WERI-Rb-1 (cell line): ENCODE measurements at regions not wholly inside any gene's neighbourhood (a gene's known extent, or its start where the extent isn't known, plus 50 kb on each side); places are given as distances from the start of the nearest gene placed in this dataset.

ENCODE experiments used
- DNase-seq: peaks from one replicate; pipeline ENCODE4 v3.0.0-alpha.2; 2020
- H3K27ac ChIP-seq: fragments of 250-450 bp; sonication (Bioruptor Pico); 2 replicates; pipeline ENCODE4 v1.5.1; 2020; ENCODE audit warnings: mild to moderate bottlenecking, moderate library complexity
- H3K27me3 ChIP-seq: fragments of 250-450 bp; sonication (Bioruptor Pico); 2 replicates; pipeline ENCODE4 v1.5.1; 2021; ENCODE audit warnings: mild to moderate bottlenecking, low read depth, moderate library complexity; ENCODE audit not compliant: insufficient read depth, severe bottlenecking
- H3K36me3 ChIP-seq: fragments of 250-450 bp; sonication (Bioruptor Pico); 2 replicates; pipeline ENCODE4 v1.5.1; 2020; ENCODE audit warnings: mild to moderate bottlenecking, moderate library complexity
- H3K4me3 ChIP-seq: 2 replicates; pipeline ENCODE4 v1.5.1; 2011; ENCODE audit warnings: low read depth, mild to moderate bottlenecking, control low read depth, low read length
- H3K9me3 ChIP-seq: fragments of 250-450 bp; sonication (Bioruptor Pico); 2 replicates; pipeline ENCODE4 v1.5.1; 2021; ENCODE audit warnings: mild to moderate bottlenecking, moderate library complexity; ENCODE audit not compliant: severe bottlenecking
- CTCF ChIP-seq: IDR thresholded peaks from 2 replicates; pipeline ENCODE4 v1.5.1; 2011; ENCODE audit warnings: low read depth, mild to moderate bottlenecking, control low read depth, inconsistent platforms, low read length

- no peak for DNase-seq
- Histone ChIP-seq H3K27ac (no peak overlapping the region), H3K9me3 (no peaks in the 10 kb centered on the region), H3K4me3 (no peak overlapping the region), H3K36me3 (no peaks in the 10 kb centered on the region), H3K27me3 (no peaks in the 10 kb centered on the region)
- no peak for TF ChIP-seq CTCF
Measured at GRCh38 chr1:88210103-88210787, 473.8 kb upstream of the PKN2 start.

GRCh38 chr1:88216441-88216840 is 467.6 kb upstream of the PKN2 start:
- no peaks in the 10 kb centered on the region for H3K36me3 ChIP-seq
- no peaks in the 10 kb centered on the region for H3K27me3 ChIP-seq
- DNase-seq: no peak
- no peaks in the 10 kb centered on the region for H3K9me3 ChIP-seq
- TF ChIP-seq CTCF: no peak
- no peak overlapping the region for H3K4me3 ChIP-seq
- no peak overlapping the region for H3K27ac ChIP-seq

GRCh38 chr1:88217386-88217785 is 466.7 kb upstream of the PKN2 start:
- DNase-seq: no peak
- TF ChIP-seq CTCF: no peak
- H3K4me3 ChIP-seq: no peak overlapping the region

GRCh38 chr1:88219521-88219920 is 464.6 kb upstream of the PKN2 start:
- no peak overlapping the region for H3K27ac ChIP-seq
- TF ChIP-seq CTCF: no peak
- H3K27me3 ChIP-seq: no peaks in the 10 kb centered on the region
- no peaks in the 10 kb centered on the region for H3K9me3 ChIP-seq
- no peaks in the 10 kb centered on the region for H3K36me3 ChIP-seq
- DNase-seq: no peak
- H3K4me3 ChIP-seq: no peak overlapping the region

More at GRCh38 chr1:88217386-88217785, 466.7 kb upstream of the PKN2 start:
- no peaks in the 10 kb centered on the region for H3K9me3 ChIP-seq
- no peaks in the 10 kb centered on the region for H3K36me3 ChIP-seq
- no peaks in the 10 kb centered on the region for H3K27me3 ChIP-seq
- no peak overlapping the region for H3K27ac ChIP-seq

GRCh38 chr1:88221411-88221810 is 462.7 kb upstream of the PKN2 start:
- Histone ChIP-seq H3K4me3 (no peak overlapping the region), H3K27me3 (no peaks in the 10 kb centered on the region), H3K27ac (no peak overlapping the region), H3K9me3 (no peaks in the 10 kb centered on the region), H3K36me3 (no peaks in the 10 kb centered on the region)
- no peak for DNase-seq
- TF ChIP-seq CTCF: no peak

- no peak overlapping the region for H3K27ac ChIP-seq
- H3K9me3 ChIP-seq: no peaks in the 10 kb centered on the region
- H3K36me3 ChIP-seq: no peaks in the 10 kb centered on the region
- no peak overlapping the region for H3K4me3 ChIP-seq
- DNase-seq: no peak
- TF ChIP-seq CTCF: no peak
- no peaks in the 10 kb centered on the region for H3K27me3 ChIP-seq
Measured at GRCh38 chr1:88224906-88225305, 459.2 kb upstream of the PKN2 start.
